RWPE1 (cell line): ENCODE measurements at regions not wholly inside any gene's neighbourhood (a gene's known extent, or its start where the extent isn't known, plus 50 kb on each side); places are given as distances from the start of the nearest gene placed in this dataset.

ENCODE experiments used
- CTCF ChIA-PET: fragments of 350-600 bp; sonication (Branson Sonifier 250); formaldehyde crosslinking; extraction: SDS; loops from one replicate; lab custom pipeline; 2021; lab: Yijun Ruan, JAX
- POLR2A ChIA-PET: fragments of 400-600 bp; formaldehyde crosslinking; extraction: SDS; loops from one replicate; lab custom pipeline; 2020; ENCODE audit warnings: antibody characterized with exemption; ENCODE audit not compliant: low non-redundant PET; lab: Yijun Ruan, JAX
- DNase-seq: peaks from one replicate; pipeline ENCODE4 v3.0.0; 2012; ENCODE audit warnings: low spot score
- H3K27ac ChIP-seq: fragments of 450-650 bp; 2 replicates; pipeline ENCODE4 v1.5.1; 2017
- CTCF ChIP-seq: fragments of 450-650 bp; conservative IDR thresholded peaks from 2 replicates; pipeline ENCODE4 v1.5.1; 2017; ENCODE audit warnings: low read depth, mild to moderate bottlenecking

GRCh38 chr11:112608509-112608908, 347.8 kb upstream of the PLET1 start:
- TF ChIP-seq CTCF = no peak
- no peak overlapping the region for H3K27ac ChIP-seq
- ChIA-PET CTCF (no interaction called here), POLR2A (no interaction called here)
- no peak for DNase-seq

- CTCF ChIA-PET = interaction anchor here (0.6 kb wide), 1 partner anchor 883 kb away, joined by 3 read pairs; no protein-coding TSS in a partner anchor
- TF ChIP-seq CTCF = no peak
- no peak overlapping the region; the same call in 1 of the 2 replicates for H3K27ac ChIP-seq
- no peak for DNase-seq
- POLR2A ChIA-PET = no interaction called here
These were observed 349.8 kb upstream of the PLET1 start for GRCh38 chr11:112610494-112610893.

- ChIA-PET POLR2A (no interaction called here), CTCF (no interaction called here)
- H3K27ac ChIP-seq = peak overlapping the region; percentile 95
- peak; percentile 21 for DNase-seq
- no peak for TF ChIP-seq CTCF
These were observed 350.0 kb upstream of the NCAM1 start for GRCh38 chr11:112610996-112611750.

- ChIA-PET POLR2A (no interaction called here), CTCF (no interaction called here)
- no peak for TF ChIP-seq CTCF
- H3K27ac ChIP-seq = peak overlapping the region; percentile 95
- DNase-seq = no peak
These were observed 349.4 kb upstream of the NCAM1 start for GRCh38 chr11:112611771-112612170.

- POLR2A ChIA-PET = interaction anchor here (0.5 kb wide), 1 partner anchor 45 kb away, joined by 3 read pairs; no protein-coding TSS in a partner anchor
- peak overlapping the region; percentile 95 for H3K27ac ChIP-seq
- TF ChIP-seq CTCF = no peak
- no peak for DNase-seq
- CTCF ChIA-PET = no interaction called here
These were observed 348.9 kb upstream of the NCAM1 start for GRCh38 chr11:112612250-112612849.

GRCh38 chr11:112613051-112613972, 347.9 kb upstream of the NCAM1 start:
- TF ChIP-seq CTCF = no peak
- ChIA-PET CTCF (interaction anchor here (0.6 kb wide), 1 partner anchor 46 kb away, joined by 4 read pairs; no protein-coding TSS in a partner anchor), POLR2A (interaction anchor here (0.5 kb wide), 1 partner anchor 44 kb away, joined by 3 read pairs; no protein-coding TSS in a partner anchor)
- peak overlapping the region; percentile 95 for H3K27ac ChIP-seq
- DNase-seq = peak; percentile 80
